K562 (cell line): ENCODE measurements at regions not wholly inside any gene's neighbourhood (a gene's known extent, or its start where the extent isn't known, plus 50 kb on each side); places are given as distances from the start of the nearest gene placed in this dataset.

Experiments used
- ARID2 ChIP-seq: fragments of 450-650 bp; IDR thresholded peaks from 2 replicates; pipeline ENCODE4 v1.6.1; 2017; ENCODE audit warnings: antibody characterized with exemption, mild to moderate bottlenecking
- ARNT ChIP-seq, 2 experiments: fragments of 450-650 bp; IDR thresholded peaks; 2 replicates each; pipeline ENCODE4 v1.6.1; 2016; ENCODE audit warnings: mild to moderate bottlenecking in 1 of 2
- BRF2 ChIP-seq: IDR thresholded peaks from 3 replicates; pipeline ENCODE4 v1.6.1; 2011; ENCODE audit warnings: borderline replicate concordance, mild to moderate bottlenecking; ENCODE audit not compliant: insufficient read length, insufficient read depth
- CBFB ChIP-seq: sonication (generic); formaldehyde crosslinking; IDR thresholded peaks from 2 replicates; pipeline ENCODE4 v1.4.0; 2020; ENCODE audit warnings: mild to moderate bottlenecking, missing genetic modification reagents
- FOXJ2 ChIP-seq: fragments of 200-800 bp; sonication (Bioruptor generic); IDR thresholded peaks from 2 replicates; pipeline ENCODE4 v1.6.1; 2016; ENCODE audit warnings: missing genetic modification characterization, missing compliant biosample characterization
- FOXM1 ChIP-seq, 2 experiments: fragments of 450-650 bp in 1 of 2; sonication (generic) in 1 of 2; formaldehyde crosslinking in 1 of 2; IDR thresholded peaks; 2 replicates each; pipeline versions ENCODE4 v1.6.1 to v1.9.0; 2017 to 2022; ENCODE audit warnings: low read depth in 2 of 2, mild to moderate bottlenecking in 2 of 2, missing genetic modification reagents in 1 of 2, moderate library complexity in 1 of 2
- HDAC2 ChIP-seq: fragments of 450-650 bp; IDR thresholded peaks from 2 replicates; pipeline ENCODE4 v1.6.1; 2016; ENCODE audit warnings: mild to moderate bottlenecking
- HNRNPUL1 ChIP-seq: fragments of 200-400 bp; formaldehyde crosslinking; IDR thresholded peaks from 2 replicates; pipeline ENCODE4 v1.6.1; 2017; ENCODE audit warnings: low read length
- NR2F6 ChIP-seq: fragments of 450-650 bp; formaldehyde crosslinking; IDR thresholded peaks from 2 replicates; pipeline ENCODE4 v1.4.0; 2020; ENCODE audit warnings: mild to moderate bottlenecking
- PATZ1 ChIP-seq: fragments of 250-450 bp; sonication (Bioruptor Pico); IDR thresholded peaks from 2 replicates; pipeline ENCODE4 v1.5.0; 2020; ENCODE audit warnings: mild to moderate bottlenecking, borderline replicate concordance
- SIN3A ChIP-seq, 2 experiments: fragments of 150-350 bp in 1 of 2; IDR thresholded peaks; 2 replicates each; pipeline ENCODE4 v1.6.1; 2011 to 2016; ENCODE audit warnings: borderline replicate concordance in 2 of 2, low read depth in 2 of 2, low read length in 2 of 2, mild to moderate bottlenecking in 2 of 2, moderate library complexity in 2 of 2; ENCODE audit not compliant: control insufficient read depth in 1 of 2
- THAP12 ChIP-seq: fragments of 250-450 bp; sonication (Bioruptor Pico); IDR thresholded peaks from 2 replicates; pipeline ENCODE4 v1.9.0; 2021; ENCODE audit warnings: mild to moderate bottlenecking, inconsistent platforms
- ZNF551 ChIP-seq: fragments of 250-450 bp; sonication (Bioruptor Pico); IDR thresholded peaks from 2 replicates; pipeline ENCODE4 v1.5.0; 2021; ENCODE audit warnings: mild to moderate bottlenecking, moderate library complexity
- TF ChIP-seq, protein P1 (sequence below), 3 experiments: IDR thresholded peaks in 2 of 3; conservative IDR thresholded peaks in 1 of 3; 2 replicates each; pipeline ENCODE4 v1.5.1; 2011 to 2012; ENCODE audit warnings: low read length in 3 of 3, mild to moderate bottlenecking in 3 of 3, control low read depth in 2 of 3, improper control_type of control experiment in 1 of 3, inconsistent platforms in 1 of 3, low read depth in 1 of 3, mixed read lengths in 1 of 3, moderate library complexity in 1 of 3; ENCODE audit not compliant: insufficient read depth in 2 of 3

DNA sequence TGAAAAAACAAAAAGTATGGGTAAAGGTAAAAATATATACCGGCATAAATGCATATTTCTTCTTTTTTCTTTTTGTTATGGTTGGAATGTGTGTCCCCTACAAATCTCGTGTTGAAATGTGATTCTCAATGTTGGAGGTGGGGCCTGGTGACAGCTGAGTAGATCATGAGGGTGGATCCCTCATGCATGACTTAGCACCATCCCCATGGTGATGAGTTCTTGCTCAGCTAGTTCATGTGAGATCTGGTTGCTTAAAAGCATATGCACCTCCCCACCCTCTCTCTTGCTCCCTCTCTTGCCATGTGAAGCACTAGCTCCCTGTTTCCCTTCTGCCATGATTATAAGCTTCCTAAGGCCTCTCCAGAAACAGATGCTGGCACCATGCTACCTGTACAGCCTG lies 93.3 kb downstream of the HYCC1 start:
- TF ChIP-seq FOXJ2 (tag): no peak
- TF ChIP-seq FOXM1 (IDR thresholded peaks at IDR 0.05; ENCODE audit: low read depth): no peak
- TF ChIP-seq FOXM1 (CRISPR knock-in tag; IDR thresholded peaks at IDR 0.05; ENCODE audit: low read depth): no peak
- TF ChIP-seq SIN3A (IDR thresholded peaks at IDR 0.05; ENCODE audit: borderline replicate concordance in 2 of 2, control insufficient read depth in 1 of 2, low read depth in 2 of 2, low read length in 2 of 2): no peak
- no peak for TF ChIP-seq HNRNPUL1
- TF ChIP-seq ARNT (IDR thresholded peaks at IDR 0.05): no peak
- TF ChIP-seq NR2F6 (CRISPR knock-in tag): no peak
- no peak for TF ChIP-seq BRF2
- TF ChIP-seq CBFB (CRISPR knock-in tag): no peak
- no peak for TF ChIP-seq ARID2
- TF ChIP-seq, protein P1, sequence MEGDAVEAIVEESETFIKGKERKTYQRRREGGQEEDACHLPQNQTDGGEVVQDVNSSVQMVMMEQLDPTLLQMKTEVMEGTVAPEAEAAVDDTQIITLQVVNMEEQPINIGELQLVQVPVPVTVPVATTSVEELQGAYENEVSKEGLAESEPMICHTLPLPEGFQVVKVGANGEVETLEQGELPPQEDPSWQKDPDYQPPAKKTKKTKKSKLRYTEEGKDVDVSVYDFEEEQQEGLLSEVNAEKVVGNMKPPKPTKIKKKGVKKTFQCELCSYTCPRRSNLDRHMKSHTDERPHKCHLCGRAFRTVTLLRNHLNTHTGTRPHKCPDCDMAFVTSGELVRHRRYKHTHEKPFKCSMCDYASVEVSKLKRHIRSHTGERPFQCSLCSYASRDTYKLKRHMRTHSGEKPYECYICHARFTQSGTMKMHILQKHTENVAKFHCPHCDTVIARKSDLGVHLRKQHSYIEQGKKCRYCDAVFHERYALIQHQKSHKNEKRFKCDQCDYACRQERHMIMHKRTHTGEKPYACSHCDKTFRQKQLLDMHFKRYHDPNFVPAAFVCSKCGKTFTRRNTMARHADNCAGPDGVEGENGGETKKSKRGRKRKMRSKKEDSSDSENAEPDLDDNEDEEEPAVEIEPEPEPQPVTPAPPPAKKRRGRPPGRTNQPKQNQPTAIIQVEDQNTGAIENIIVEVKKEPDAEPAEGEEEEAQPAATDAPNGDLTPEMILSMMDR (IDR thresholded peaks at IDR 0.05 in 2 of 3, conservative IDR thresholded peaks at IDR 0.05 in 1 of 3; ENCODE audit: insufficient read depth in 2 of 3, low read depth in 1 of 3, low read length in 3 of 3): no peak
- TF ChIP-seq ZNF551 (CRISPR knock-in tag): no peak
- TF ChIP-seq HDAC2: no peak
- no peak for TF ChIP-seq PATZ1
- TF ChIP-seq THAP12 (CRISPR knock-in tag): no peak
